ENCODE measurements at regions not wholly inside any gene's neighbourhood (a gene's known extent, or its start where the extent isn't known, plus 50 kb on each side); places are given as distances from the start of the nearest gene placed in this dataset.

- intact Hi-C loops (cut with DNase I) = no loop called here
- DNase-seq (ENCODE audit: low spot score) = no peak
Measured at GRCh38 chr22:49123621-49124192, 704.0 kb downstream of the BRD1 start.

DNA sequence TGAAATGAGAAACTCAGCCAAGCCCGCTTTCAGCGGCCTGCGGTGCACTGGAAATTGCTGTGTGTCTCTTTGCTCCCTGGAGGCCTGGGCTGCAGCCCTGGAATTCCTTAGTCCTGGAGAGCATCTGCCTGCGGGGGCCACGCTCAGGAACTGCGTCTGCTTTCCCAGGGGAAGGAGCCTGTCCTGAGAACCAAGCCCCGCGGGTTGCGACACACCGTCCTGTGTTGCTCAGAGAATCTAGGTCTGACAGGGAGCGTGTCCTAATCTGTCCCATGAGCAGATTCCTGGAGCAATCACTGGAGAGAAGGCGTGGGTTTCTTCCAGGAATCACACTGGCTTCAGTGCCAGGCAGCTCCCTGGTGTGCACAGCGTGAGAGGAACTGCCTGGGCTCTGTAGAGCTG, 708.1 kb downstream of the BRD1 start:
- intact Hi-C loops (cut with DNase I) = no loop called here
- DNase-seq (ENCODE audit: low spot score) = no peak

GRCh38 chr22:49118065-49118464, 709.6 kb downstream of the BRD1 start:
- DNase-seq (ENCODE audit: low spot score) = no peak
- intact Hi-C loops (cut with DNase I) = no loop called here

GRCh38 chr22:49117486-49117885, 710.2 kb downstream of the BRD1 start:
- intact Hi-C loops (cut with DNase I) = no loop called here
- DNase-seq (ENCODE audit: low spot score) = no peak

DNA sequence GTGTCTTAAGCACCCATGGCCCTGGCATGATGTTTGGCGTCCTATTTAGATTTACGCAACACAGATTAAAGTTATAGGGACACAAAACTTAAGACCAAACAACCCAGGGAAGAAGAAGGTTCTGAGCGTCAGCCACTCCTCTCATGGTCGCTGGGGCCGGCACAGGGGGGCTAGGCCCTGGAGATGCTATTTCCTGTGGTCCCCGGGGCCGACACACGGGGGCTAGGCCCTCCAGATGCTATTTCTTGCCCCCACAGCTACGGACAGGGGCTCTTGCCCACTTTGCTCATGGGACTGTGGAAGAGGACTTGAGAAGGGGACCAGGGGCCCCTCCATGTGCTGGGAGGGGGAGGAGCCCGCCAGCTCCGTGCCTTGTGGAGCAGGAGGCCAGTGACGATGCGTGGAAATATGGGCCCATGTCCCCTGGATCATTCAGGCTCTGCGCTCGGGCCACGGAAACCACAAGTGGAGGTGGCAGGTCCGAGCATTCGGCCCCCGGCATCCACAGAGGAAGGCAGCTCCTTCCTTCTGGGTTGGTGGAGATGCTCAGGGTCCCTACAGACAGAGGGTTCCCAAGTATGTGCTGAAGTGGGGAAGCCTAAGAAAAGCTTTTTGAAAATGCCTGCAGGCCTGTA, 711.1 kb downstream of the BRD1 start:
- intact Hi-C loops (cut with DNase I) = no loop called here
- DNase-seq (ENCODE audit: low spot score) = no peak

- intact Hi-C loops (cut with DNase I) = no loop called here
- no peak for DNase-seq (ENCODE audit: low spot score)
Measured at GRCh38 chr22:49116021-49116420, 711.7 kb downstream of the BRD1 start.

GRCh38 chr22:49115197-49115596, 712.5 kb downstream of the BRD1 start:
- intact Hi-C loops (cut with DNase I) = no loop called here
- no peak for DNase-seq (ENCODE audit: low spot score)

GRCh38 chr22:49113758-49114157, 713.9 kb downstream of the BRD1 start:
- peak; percentile 46 for DNase-seq (ENCODE audit: low spot score)
- intact Hi-C loops (cut with DNase I) = no loop called here

- intact Hi-C loops (cut with DNase I) = no loop called here
Measured at GRCh38 chr22:49112661-49113626, 714.7 kb downstream of the BRD1 start.

DNA sequence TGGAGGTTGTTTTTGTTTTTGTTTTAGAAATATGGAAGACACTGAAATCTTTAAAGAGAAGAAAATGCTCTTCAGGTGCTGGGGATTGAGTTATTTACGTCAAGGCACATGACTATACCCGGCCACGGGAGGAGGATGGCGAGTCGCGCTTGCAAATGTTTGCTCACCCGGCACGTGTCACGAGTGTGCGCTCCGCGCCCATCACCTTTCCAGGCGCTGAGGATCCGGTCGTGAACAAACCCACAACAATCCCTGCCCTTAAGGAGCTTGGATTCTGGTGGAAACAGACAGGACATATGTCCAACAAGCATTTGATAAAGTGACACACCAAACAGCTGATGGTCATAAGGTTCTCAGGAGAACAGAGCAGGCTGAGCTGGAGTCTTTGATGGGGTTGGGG, 715.5 kb downstream of the BRD1 start:
- intact Hi-C loops (cut with DNase I) = no loop called here
- DNase-seq (ENCODE audit: low spot score) = peak; percentile 64

More at GRCh38 chr22:49112661-49113626, 714.7 kb downstream of the BRD1 start:
- DNase-seq (ENCODE audit: low spot score) = peak; percentile 68

DNA sequence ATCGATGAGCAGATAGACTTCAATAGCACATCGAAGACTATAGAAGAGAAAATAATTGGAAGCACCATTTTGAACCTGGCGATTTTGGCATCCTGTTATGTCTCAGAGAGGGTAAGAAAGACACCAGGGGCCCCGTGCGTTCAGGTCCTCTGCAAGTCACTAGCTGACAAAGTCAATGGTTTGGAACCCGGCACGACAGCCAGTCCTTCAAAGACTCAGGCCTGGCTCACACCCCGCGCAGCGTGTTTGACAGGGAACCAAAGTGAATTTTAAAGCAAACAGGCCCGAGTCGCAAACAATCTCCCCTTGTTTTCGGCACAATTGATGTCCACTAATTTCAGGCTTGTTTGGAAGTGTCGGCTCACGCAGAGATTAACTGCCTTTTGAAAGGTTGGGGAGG, 716.6 kb downstream of the BRD1 start:
- DNase-seq (ENCODE audit: low spot score) = peak; percentile 64
- intact Hi-C loops (cut with DNase I) = no loop called here

- intact Hi-C loops (cut with DNase I) = no loop called here
- DNase-seq (ENCODE audit: low spot score) = peak; percentile 77
Measured at GRCh38 chr22:49108636-49109315, 718.9 kb downstream of the BRD1 start.

- intact Hi-C loops (cut with DNase I) = no loop called here
- peak; percentile 54 for DNase-seq (ENCODE audit: low spot score)
Measured at GRCh38 chr22:49107961-49108530, 719.6 kb downstream of the BRD1 start.

DNA sequence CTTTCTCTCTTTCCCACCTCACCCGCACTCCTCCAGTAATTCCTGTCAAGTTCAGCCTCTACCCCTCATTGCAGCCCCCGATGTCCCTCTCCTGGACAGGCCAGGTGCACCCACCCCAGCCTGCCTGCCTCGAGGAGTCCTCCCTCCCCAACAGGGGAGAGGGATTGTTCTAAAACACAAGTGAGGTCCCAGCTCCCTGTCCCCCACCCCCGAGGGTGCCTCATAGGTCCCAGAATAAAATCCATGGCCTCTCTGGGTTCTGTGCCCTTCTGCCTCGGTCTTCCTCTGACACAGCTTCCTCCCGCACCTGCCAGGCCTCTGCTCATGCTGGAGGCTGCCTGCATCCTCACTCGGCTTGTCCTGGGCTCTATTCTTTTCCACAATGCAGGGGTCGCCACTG, 720.1 kb downstream of the BRD1 start:
- DNase-seq (ENCODE audit: low spot score) = no peak
- intact Hi-C loops (cut with DNase I) = no loop called here

- no peak for DNase-seq (ENCODE audit: low spot score)
- intact Hi-C loops (cut with DNase I) = no loop called here
Measured at GRCh38 chr22:49106842-49107152, 720.9 kb downstream of the BRD1 start.

DNA sequence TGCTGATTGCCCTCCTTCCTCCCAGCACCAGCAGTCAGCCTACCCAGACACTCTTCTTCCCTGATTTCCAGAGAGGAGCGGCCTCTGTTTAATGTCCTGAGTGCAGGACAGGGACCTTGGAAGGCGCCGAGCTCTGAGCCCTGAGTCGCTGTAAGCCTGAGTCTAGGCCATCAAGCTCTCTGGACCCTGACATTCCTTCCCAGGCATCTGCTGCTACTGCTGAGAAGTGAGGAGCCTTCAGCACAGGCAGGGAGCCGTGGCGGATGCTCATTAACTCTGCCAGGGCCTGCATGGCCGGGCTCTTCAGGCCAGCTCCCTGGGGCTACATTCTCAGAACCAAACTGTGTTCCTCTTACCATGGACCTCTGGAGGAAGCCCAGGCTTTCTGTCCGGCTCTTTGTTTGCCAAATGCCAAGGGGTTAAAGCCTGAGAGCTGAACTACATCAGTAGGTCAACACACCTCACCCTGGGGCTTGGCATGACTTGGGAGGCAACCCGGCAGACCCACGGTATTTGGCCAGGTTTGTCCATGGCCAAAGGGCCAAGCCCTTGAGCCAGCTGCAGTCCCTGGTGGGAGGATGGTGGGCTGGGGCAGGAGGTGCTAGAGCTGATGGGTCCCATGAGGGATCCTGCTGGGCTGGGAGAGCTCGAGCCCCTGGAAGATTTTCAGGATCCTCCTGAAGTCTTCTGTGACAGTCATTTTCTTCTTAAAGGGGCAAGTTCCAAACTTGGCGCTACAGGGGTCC, 721.4 kb downstream of the BRD1 start:
- DNase-seq (ENCODE audit: low spot score) = no peak
- intact Hi-C loops (cut with DNase I) = no loop called here

- intact Hi-C loops (cut with DNase I) = no loop called here
- peak; percentile 12 for DNase-seq (ENCODE audit: low spot score)
Measured at GRCh38 chr22:49104434-49104833, 723.2 kb downstream of the BRD1 start.

GRCh38 chr22:49103314-49104059, 724.2 kb downstream of the BRD1 start:
- DNase-seq (ENCODE audit: low spot score) = peak; percentile 24
- intact Hi-C loops (cut with DNase I) = no loop called here
